Chondrocyte (in vitro differentiated cells): ENCODE measurements at regions not wholly inside any gene's neighbourhood (a gene's known extent, or its start where the extent isn't known, plus 50 kb on each side); places are given as distances from the start of the nearest gene placed in this dataset.

Experiments used
- DNase-seq: peaks from one replicate; pipeline ENCODE4 v3.0.0; 2021; ENCODE audit warnings: mixed read lengths, low spot score
- H3K27ac Mint-ChIP-seq: one replicate; pipeline ENCODE4 v1.8.0; 2021; ENCODE audit warnings: mild to moderate bottlenecking, moderate library complexity, mixed read lengths; ENCODE audit not compliant: unreplicated experiment
- H3K27me3 Mint-ChIP-seq: 2 replicates; pipeline ENCODE4 v1.8.0; 2021; ENCODE audit warnings: low read depth, mixed read lengths
- H3K36me3 Mint-ChIP-seq: 2 replicates; pipeline ENCODE4 v1.8.0; 2021; ENCODE audit warnings: low read depth, mixed read lengths
- H3K4me1 Mint-ChIP-seq: 2 replicates; pipeline ENCODE4 v1.8.0; 2021; ENCODE audit warnings: low read depth, mild to moderate bottlenecking, mixed read lengths
- H3K4me3 Mint-ChIP-seq: one replicate; pipeline ENCODE4 v1.8.0; 2021; ENCODE audit warnings: mild to moderate bottlenecking, moderate library complexity, mixed read lengths; ENCODE audit not compliant: unreplicated experiment
- H3K9me3 Mint-ChIP-seq: 2 replicates; pipeline ENCODE4 v1.8.0; 2021; ENCODE audit warnings: low read depth, mixed read lengths
- TF ChIP-seq, protein P1 (sequence below): fragments of 200-600 bp; sonication (generic); IDR thresholded peaks from 2 replicates; pipeline ENCODE4 v1.5.0; 2021; ENCODE audit warnings: antibody characterized with exemption, mild to moderate bottlenecking, moderate library complexity

DNA sequence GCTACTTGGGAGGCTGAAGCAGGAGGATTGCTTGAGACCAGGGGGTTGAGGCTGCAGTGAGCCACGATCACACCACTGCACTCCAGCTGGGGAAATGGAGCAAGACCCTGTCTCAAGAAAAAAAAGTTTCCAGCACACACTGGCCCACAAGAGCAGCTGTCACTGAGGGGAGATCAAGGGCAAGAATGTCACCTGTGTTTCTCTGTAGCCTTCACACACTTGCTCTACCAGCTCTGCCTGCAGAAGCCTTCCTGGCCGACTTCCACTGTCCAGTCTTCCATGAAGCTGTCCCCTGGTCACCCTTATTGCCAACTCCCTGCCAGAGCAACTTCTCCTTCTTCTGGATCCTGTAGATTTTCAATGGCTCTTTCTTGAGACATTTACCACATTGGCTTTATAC, 158.0 kb downstream of the KCTD15 start:
- TF ChIP-seq, protein P1, sequence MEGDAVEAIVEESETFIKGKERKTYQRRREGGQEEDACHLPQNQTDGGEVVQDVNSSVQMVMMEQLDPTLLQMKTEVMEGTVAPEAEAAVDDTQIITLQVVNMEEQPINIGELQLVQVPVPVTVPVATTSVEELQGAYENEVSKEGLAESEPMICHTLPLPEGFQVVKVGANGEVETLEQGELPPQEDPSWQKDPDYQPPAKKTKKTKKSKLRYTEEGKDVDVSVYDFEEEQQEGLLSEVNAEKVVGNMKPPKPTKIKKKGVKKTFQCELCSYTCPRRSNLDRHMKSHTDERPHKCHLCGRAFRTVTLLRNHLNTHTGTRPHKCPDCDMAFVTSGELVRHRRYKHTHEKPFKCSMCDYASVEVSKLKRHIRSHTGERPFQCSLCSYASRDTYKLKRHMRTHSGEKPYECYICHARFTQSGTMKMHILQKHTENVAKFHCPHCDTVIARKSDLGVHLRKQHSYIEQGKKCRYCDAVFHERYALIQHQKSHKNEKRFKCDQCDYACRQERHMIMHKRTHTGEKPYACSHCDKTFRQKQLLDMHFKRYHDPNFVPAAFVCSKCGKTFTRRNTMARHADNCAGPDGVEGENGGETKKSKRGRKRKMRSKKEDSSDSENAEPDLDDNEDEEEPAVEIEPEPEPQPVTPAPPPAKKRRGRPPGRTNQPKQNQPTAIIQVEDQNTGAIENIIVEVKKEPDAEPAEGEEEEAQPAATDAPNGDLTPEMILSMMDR, result no peak
- Mint-ChIP-seq H3K4me3 (no peak overlapping the region), H3K27me3 (peaks cover 5% of the 10 kb centered on the region), H3K27ac (no peak overlapping the region), H3K4me1 (no peaks in the 10 kb centered on the region), H3K9me3 (no peaks in the 10 kb centered on the region), H3K36me3 (no peaks in the 10 kb centered on the region)
- no peak for DNase-seq

DNA sequence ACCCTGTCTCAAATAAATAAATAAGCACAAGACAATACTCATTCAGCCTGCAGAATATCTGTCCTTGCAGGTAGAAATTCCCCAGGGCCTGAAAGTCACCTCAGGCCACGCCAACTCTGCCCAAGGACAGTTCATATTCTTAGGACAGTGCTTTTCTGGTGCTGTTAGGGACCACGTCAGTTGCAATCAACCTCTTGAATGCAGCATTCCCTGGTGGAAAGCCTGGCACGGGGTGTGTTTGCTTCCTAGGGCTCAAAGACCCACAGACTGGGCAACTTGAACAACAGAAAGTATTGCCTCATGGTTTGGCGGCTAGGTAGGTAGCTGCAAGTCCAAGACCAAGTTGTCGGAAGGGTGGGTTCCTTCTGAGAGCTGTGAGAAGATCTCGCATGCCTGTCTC, 160.3 kb downstream of the KCTD15 start:
- H3K27me3 Mint-ChIP-seq, result peaks cover 8% of the 10 kb centered on the region
- H3K9me3 Mint-ChIP-seq, result no peaks in the 10 kb centered on the region
- no peaks in the 10 kb centered on the region for H3K36me3 Mint-ChIP-seq
- no peaks in the 10 kb centered on the region for H3K4me1 Mint-ChIP-seq
- DNase-seq, result no peak
- no peak overlapping the region for H3K27ac Mint-ChIP-seq
- TF ChIP-seq, protein P1, result no peak
- no peak overlapping the region for H3K4me3 Mint-ChIP-seq

DNA sequence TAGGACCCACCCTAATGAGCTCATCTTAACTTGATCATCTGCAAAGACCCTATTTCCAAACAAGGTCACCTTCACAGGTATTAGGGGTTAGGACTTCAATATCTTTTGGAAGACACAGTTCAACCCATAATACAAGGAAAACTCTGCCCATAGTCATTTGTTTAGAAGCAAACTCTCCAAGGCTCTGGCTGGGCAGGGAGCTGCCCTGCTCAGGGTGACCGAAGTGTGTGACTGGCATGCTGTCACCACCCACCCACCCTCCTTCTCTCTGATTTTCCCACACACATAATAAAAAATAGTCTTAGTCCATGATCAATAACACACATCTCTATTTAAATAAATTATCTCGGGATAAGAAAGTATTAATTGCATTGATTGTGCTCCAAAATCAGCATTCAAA, 161.1 kb downstream of the KCTD15 start:
- Mint-ChIP-seq H3K27me3 (peaks cover 8% of the 10 kb centered on the region), H3K36me3 (no peaks in the 10 kb centered on the region), H3K9me3 (no peaks in the 10 kb centered on the region), H3K27ac (no peak overlapping the region), H3K4me1 (no peaks in the 10 kb centered on the region), H3K4me3 (no peak overlapping the region)
- TF ChIP-seq, protein P1, result no peak
- DNase-seq, result no peak

DNA sequence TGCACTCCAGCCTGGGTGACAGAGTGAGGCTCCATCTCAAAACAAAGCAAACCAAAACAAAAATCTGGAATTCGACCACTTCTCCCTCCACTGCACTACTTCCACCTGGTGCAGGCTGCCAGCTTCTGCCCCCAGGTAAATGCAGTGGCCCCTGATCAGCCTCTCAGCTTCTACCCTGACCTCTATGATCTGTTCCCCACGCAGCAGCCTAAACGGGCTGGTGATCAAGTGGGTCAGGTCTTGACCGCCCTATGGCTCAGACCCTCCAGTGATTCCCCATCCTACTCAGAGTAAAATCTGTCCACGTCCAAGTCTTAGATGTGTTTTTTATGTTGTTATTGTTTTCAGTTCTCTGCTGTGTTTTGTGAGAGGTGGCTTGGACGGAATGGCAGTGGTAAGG, 163.9 kb downstream of the KCTD15 start:
- no peak for DNase-seq
- H3K27ac Mint-ChIP-seq, result no peak overlapping the region
- peaks cover 3% of the 10 kb centered on the region for H3K27me3 Mint-ChIP-seq
- no peaks in the 10 kb centered on the region for H3K36me3 Mint-ChIP-seq
- no peaks in the 10 kb centered on the region for H3K9me3 Mint-ChIP-seq
- TF ChIP-seq, protein P1, result no peak
- no peaks in the 10 kb centered on the region for H3K4me1 Mint-ChIP-seq
- no peak overlapping the region for H3K4me3 Mint-ChIP-seq

DNA sequence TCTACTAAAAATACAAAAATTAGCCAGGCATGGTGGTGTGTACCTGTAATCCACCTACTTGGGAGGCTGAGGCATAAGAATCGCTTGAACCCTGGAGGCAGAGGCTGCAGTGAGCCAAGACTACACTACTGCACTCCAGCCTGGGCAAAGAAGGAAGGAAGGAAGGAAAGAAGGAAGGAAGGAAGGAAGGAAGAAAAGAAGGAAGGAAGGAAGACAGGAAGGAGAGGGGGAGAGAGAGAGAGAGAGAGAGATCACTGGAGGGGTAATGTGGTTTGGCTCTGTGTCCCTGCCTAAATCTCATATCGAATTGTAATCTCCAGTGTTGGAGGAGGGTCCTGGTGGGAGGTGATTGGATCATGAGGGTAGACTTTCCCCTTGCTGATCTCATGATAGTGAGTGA, 165.5 kb downstream of the KCTD15 start:
- H3K4me1 Mint-ChIP-seq, result no peaks in the 10 kb centered on the region
- peaks cover 3% of the 10 kb centered on the region for H3K27me3 Mint-ChIP-seq
- H3K36me3 Mint-ChIP-seq, result peaks cover 2% of the 10 kb centered on the region
- TF ChIP-seq, protein P1, result no peak
- H3K4me3 Mint-ChIP-seq, result no peak overlapping the region
- peaks cover 9% of the 10 kb centered on the region for H3K9me3 Mint-ChIP-seq
- no peak for DNase-seq
- H3K27ac Mint-ChIP-seq, result no peak overlapping the region
